Bronchial epithelial cell (primary cell): ENCODE measurements at regions not wholly inside any gene's neighbourhood (a gene's known extent, or its start where the extent isn't known, plus 50 kb on each side); places are given as distances from the start of the nearest gene placed in this dataset.
A peak's percentile ranks its signal among the peaks of the same experiment; 100 is the strongest.

ENCODE experiments used
- DNase-seq: peaks from one replicate; pipeline ENCODE4 v3.0.0-alpha.2; 2010; ENCODE audit warnings: low read depth
- FAIRE-seq: peaks from 2 replicates; lab custom pipeline; 2011; peaks lifted over from hg19 to GRCh38; lab: Jason Lieb, UNC
- H3K27me3 ChIP-seq: 2 replicates; pipeline ENCODE4 v1.5.1; 2011; ENCODE audit warnings: low read length; ENCODE audit not compliant: control insufficient read depth, insufficient read depth
- H3K36me3 ChIP-seq: 2 replicates; pipeline ENCODE4 v1.5.1; 2011; ENCODE audit warnings: low read length; ENCODE audit not compliant: control insufficient read depth, insufficient read depth
- H3K4me3 ChIP-seq: 2 replicates; pipeline ENCODE4 v1.5.1; 2011; ENCODE audit warnings: mild to moderate bottlenecking, low read depth, low read length, control low read depth
- CTCF ChIP-seq: IDR thresholded peaks from 2 replicates; pipeline ENCODE4 v1.5.1; 2011; ENCODE audit warnings: mild to moderate bottlenecking, moderate library complexity, low read length, control low read depth, inconsistent platforms; ENCODE audit not compliant: insufficient read depth, severe bottlenecking

DNA sequence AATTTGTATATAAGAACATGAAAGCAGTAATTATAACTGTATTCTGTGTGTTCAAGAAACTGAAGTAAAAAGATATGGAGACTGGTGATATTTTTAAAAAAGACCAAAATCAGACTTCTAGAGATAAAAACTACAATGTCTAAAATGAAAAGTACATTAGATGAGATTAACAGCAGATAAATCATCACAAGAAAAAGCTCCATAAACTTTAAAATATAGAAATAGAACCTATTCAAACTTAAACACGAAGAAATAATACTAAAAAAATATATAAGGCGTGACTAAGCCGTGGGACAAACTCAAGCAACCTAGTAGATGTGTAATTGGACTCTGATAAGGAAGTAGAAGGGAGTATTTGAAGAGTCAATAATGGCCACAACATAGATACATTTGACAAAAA lies 189.1 kb upstream of the ZMIZ1 start:
- no peak overlapping the region for H3K4me3 ChIP-seq
- no peaks in the 10 kb centered on the region for H3K36me3 ChIP-seq
- no peak for TF ChIP-seq CTCF
- H3K27me3 ChIP-seq, result peaks cover 3% of the 10 kb centered on the region
- no peak for DNase-seq
- FAIRE-seq, result no peak

DNA sequence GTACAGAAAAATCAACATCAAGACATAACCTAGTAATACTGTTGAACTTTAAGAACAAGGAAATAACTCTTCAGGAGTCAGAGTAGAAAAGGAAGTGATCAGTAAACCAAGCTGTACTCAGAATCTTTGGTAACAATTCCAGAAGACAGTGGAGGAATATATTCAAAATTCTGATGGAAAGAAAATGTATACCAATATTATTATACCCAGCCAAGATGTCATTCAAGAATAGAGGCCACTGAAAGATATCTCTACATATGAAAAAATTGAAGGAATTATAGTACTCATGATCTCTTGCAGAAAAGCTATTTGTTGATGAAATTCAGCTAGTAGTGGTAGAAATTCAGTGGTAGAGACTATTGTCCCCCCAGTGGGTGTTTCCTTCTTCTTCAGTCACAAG lies 182.6 kb upstream of the ZMIZ1 start:
- FAIRE-seq (no peak), DNase-seq (no peak)
- Histone ChIP-seq H3K36me3 (no peaks in the 10 kb centered on the region), H3K4me3 (no peak overlapping the region), H3K27me3 (no peaks in the 10 kb centered on the region)
- TF ChIP-seq CTCF, result no peak

DNA sequence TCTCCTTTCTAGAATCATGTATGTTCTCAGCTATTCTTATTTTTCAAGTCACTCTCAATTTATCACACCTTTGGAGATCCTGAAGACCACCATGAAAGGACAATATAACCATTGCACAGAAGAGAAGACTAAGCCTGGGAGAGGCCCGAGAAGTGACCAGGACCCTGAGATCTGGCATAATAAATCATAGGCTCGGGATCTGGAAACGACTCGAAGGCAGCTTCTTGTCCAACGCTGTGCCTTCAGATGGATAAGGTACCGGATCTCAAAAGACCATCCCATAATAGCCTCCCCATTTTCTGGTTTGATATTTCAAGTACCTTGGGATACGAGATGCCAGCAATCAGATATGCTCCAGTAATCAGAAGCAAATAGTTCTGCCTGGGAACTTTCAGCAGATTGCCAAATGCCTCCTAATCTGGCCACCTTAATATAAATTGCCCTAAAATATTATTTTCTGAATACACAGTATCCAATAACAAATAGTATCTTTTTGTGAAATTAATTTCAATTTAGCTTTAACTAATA lies 179.2 kb upstream of the ZMIZ1 start:
- no peaks in the 10 kb centered on the region for H3K36me3 ChIP-seq
- DNase-seq (no peak), FAIRE-seq (no peak)
- no peak overlapping the region for H3K4me3 ChIP-seq
- no peaks in the 10 kb centered on the region for H3K27me3 ChIP-seq
- no peak for TF ChIP-seq CTCF

DNA sequence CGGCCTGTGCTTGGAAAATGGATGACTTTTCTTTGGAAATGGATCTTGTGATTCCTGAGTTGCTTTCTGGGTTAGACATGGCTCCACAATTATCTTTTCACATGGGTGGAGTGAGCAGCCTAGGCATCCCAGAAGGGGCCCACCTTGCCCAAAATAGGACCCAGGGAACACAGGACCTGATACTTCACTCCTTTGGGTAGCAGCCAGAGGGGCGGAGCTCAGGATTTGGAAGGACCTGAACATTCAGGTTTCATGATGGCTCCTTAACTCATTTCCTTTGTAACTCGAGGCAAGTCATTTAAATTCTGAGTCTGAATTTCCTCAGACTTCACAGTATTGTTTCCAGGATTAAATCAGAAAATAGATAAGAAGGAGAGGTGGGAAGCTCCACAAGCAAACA lies 178.3 kb upstream of the ZMIZ1 start:
- Histone ChIP-seq H3K36me3 (no peaks in the 10 kb centered on the region), H3K4me3 (no peak overlapping the region), H3K27me3 (no peaks in the 10 kb centered on the region)
- FAIRE-seq, result no peak
- DNase-seq, result peak; percentile 30
- TF ChIP-seq CTCF, result no peak

GRCh38 chr10:78891741-78892140 lies 177.0 kb upstream of the ZMIZ1 start:
- Histone ChIP-seq H3K4me3 (no peak overlapping the region), H3K36me3 (no peaks in the 10 kb centered on the region), H3K27me3 (no peaks in the 10 kb centered on the region)
- FAIRE-seq (no peak), DNase-seq (no peak)
- no peak for TF ChIP-seq CTCF

DNA sequence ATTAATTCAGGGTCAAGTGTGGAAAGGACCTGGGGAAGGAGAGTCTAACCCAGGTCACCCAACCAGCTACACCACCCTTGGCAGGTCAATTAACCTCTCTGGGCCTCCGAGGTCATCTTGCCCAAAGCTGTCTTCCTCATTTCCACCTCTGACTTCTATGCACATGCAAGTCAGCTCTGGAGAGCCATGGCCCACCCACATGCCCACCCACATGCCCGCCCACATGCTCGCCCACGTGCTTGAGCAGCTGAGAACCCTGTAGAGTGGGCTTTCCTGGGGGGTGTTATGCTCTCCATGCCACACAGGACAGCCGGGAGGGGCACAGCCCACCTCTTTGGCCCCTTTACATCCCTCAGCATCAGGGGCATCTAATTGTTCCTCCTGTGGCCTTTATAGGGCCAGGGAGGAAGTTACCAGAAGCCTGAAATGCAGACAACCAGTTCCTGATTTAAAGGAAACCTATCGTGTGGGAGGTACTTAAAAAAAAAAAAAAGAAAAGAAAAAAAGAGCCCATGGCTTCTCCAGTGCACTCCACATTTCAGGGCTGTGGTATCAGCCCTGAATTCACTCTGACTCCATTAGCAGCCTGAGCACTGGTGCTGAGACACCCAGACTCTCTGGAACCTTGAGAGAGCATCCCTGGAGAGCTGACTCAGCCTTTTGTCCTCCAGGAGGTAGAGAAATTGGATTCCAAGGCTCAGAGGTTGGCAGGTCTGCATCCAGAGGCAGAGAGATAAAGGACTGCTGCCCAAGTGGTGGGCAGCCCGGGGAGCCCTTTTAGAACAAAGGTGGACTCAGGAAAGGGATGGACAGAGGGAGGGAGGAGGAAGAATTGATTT lies 176.2 kb upstream of the ZMIZ1 start:
- TF ChIP-seq CTCF, result no peak
- FAIRE-seq (no peak), DNase-seq (no peak)
- Histone ChIP-seq H3K36me3 (no peaks in the 10 kb centered on the region), H3K4me3 (no peak overlapping the region), H3K27me3 (no peaks in the 10 kb centered on the region)
